Fibroblast of skin of right quadriceps (primary cell): ENCODE measurements at regions not wholly inside any gene's neighbourhood (a gene's known extent, or its start where the extent isn't known, plus 50 kb on each side); places are given as distances from the start of the nearest gene placed in this dataset.
A peak's percentile ranks its signal among the peaks of the same experiment; 100 is the strongest.

Experiments
- DNase-seq: peaks from one replicate; pipeline ENCODE4 v3.0.0-alpha.2; 2013

DNA sequence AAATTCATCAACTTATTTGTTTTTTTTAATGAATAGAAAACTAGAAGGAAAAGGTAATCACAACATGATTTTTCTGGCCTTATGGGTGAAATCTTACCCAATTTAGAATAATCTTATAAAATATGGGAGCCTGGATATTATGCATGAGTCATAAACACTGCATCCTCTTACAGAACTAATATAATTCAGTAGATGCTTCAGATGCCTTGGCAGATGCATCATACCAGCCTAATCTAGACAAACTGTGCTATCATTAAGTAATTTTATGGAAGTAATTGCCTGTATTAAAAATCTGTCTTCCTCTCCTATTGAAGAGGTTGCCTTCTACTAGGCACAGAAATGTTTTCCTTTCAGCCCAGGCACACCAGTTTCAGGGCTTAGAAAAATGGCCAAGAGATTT lies 2384.6 kb upstream of the WWC1 start:
- DNase-seq = peak; percentile 1

DNA sequence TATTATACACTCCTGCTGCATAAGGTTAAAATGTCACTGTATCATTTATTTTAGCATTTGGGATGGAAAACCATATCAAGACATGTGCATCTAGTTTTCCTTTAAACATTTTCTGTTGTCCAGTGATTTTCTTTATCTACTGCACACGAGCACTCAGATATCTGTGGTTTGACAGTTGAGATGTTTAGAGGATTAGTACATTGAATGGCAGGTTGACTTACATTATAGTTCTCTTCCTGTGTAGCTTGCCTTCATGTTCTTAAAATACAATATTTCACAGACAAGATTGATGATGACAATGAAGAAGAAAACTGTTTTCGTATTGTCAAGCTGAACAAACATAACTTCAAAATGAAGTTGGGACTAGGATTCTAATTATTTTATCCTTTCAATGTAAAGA lies 2378.4 kb upstream of the WWC1 start:
- no peak for DNase-seq

DNA sequence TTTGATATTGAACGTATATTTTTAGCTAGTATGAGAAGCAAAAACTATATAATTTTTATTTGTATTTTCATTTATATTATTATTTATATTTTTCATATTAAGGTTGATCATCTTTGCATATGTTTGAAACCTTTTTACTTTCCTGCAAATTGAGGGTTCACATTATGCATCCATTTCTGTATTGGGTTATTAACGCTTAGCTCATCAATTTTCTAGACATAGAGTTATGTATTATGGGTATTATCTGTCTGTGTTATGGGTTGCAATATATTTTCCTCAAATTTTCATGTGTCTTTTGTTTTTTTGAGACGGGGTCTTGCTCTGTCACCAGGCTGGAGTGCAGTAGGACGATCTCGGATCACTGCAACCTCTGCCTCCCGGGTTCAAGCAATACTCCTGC lies 2377.0 kb upstream of the WWC1 start:
- no peak for DNase-seq

DNA sequence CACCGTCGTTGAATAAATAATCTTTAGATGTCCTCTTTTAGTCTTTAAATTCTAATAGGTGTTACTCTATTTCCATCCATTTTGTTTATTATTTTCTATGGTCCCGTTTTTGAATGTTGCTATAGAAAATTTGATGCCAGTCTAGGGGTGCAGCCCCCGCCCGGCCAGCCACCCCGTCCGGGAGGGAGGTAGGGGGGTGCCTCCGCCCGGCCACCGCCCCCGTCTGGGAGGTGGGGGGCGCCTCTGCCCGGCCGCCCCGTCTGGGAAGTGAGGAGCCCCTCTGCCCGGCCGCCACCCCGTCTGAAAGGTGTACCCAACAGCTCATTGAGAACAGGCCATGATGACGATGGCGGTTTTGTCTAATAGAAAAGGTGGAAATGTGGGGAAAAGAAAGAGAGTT lies 2372.2 kb upstream of the WWC1 start:
- DNase-seq = no peak

DNA sequence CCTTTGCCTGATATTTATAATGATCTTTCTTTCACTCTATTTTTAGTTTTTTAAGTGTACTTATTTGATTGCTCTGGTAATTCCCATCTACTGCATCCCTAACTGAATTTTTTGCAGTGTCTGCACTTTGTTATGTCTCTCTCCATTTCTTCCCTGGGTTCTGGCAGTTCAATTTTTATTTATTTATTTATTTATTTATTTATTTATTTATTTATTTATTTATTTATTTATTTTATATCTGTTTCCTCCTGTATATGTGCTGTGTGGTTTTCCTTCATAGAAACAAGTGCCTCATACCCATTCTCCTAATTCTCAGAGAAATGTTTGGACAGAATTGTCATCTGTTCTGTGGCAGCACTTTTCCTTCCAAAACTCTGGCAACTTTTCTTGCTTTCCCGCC lies 2370.8 kb upstream of the WWC1 start:
- DNase-seq = no peak

DNA sequence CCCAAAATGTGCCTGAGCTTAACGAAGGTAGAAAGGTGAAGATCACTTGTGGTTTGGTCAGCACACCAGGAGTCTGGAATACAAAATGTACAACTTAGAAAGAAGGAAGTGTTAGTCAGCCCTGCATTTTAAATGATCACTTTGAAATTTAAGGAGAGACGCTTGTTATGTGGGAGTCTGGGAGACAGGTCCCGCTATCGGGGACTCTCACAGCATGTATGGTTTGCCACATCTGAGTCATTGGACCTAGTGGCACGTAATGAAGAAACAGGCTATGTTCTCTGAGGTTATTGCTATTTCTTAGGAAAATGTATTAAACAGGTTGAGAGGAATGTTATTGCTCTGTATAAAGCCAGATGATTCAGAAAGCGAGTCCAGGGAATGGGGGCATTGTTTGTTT lies 2362.5 kb upstream of the WWC1 start:
- no peak for DNase-seq

DNA sequence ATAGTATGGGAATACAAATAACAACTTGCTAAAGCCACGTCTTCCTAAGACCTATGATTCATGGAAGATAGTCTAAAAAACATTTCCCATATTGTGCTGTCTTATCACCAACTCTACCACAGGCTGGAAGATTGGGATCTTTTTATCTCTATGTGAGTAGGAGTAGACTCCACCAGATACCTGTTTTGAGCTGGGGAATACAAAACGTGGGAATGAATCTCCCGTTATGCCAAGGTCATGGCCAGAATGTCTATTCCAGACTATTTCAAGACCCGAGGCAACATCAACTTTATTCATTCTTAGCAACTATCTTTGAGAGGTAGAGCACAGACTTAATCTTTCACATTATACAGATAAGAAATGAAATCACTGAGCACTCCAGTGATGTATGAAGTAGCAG lies 2350.9 kb upstream of the WWC1 start:
- DNase-seq = no peak

DNA sequence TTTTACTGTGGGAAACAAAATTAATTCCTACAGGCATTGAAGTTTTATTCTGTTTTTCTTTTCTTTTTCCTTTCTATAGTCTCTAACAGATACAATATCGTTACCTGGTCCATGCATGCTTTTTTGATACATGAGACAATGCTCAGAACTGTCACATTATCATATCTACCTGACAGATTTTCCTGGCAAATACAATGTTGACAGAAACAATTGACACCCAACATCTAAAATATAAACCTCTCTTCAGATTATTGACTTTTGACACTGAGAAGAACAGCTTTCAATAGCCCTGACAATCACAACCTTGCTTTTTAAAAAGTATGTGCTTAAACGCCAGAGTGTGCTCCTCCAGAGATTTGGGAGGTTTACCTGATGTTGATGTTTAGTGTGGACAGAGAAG lies 2334.6 kb upstream of the WWC1 start:
- no peak for DNase-seq

DNA sequence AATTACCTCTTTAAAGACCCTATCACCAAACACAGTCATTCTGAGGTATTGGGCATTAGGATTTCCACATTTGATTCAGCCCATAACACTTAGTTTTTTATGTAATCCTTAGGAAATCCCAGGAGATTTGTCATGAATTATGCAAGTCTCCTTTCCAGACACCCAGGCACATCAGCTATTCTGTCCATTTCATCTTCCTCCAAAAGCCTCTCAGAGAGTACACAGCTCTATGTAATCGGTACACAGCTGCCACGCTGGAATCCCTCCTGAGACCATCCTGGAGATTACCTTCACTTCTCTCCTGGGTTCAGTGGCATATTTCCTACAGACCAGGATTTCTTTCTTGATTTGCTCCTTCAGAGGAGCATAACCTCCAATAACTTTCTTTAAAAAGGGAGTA lies 2309.8 kb upstream of the WWC1 start:
- no peak for DNase-seq

DNA sequence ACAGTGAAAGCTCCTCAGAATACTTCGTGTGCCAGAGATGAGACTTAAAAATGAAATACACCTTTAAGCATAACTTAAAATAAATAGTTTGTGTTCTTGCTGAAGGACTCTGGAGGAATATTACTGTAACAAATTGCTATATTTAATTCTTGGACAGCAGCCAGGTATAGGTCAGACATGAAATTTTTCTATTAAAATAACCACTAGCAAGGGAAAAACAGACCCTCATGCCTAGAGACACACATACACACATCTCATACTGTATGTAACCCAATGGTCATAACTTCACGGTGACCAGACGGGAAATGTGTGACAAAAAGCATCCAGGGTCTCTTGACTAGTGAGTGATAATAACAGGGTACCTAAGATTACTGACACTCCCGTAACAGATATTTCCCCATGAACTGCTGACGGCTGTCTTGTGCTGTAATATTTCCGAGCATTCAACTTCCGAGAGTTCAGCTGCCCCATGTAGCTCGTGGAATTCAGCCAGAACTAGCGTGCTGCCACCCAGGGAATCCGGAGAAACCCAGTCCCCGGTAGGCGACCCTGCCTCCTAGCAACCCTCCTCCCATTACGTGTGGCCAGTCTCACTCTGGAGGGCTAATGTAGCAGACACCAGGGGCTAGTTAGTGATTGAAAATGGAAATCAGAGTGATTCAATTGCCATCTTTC lies 2295.1 kb upstream of the WWC1 start:
- no peak for DNase-seq

DNA sequence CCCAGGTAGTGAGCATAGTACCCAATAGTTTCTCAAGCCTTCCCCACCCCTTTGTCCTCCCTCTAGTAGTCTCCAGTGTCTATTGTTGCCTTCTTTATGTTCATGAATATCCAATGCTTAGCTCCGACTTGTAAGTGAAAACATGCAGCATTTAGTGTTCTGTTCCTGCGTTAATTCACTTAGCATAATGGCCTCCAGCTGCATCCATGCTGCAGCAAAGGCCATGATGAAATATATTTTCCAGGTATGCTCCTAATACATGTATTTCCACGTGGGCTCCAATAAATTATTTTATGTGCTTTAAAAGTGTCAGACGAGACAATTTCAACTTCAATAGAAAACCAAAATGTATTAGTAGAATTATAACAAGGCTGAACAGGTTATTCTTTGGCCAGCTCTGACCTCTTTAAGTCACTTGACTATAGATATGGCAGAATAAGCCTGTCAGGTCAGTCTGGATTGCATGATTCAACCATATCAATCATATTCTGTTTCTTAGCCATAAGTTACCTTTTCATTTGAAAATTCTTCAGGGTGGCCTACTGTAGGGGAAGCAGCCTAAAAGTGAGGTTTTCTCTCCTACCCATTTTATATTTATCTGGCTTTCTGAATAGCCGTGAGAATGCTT lies 2291.6 kb upstream of the WWC1 start:
- DNase-seq = no peak

DNA sequence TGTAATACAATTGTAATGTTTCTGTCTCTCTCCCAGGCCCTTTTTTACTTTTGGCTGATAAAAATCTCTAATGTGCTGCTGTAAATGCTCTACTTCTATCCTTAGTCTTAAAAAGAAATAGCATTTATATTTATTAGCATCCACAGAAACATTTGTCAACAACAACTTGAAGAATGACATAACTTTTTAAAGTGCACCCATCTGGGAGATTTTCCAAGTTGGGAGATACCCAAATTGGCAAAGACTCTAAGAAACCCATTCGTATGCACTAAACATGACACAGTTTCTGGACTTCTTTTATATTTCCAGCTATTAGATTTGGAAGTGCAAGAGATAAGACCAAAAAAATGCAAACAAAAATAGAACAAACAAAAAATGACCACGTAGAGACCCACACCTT lies 2287.4 kb upstream of the WWC1 start:
- no peak for DNase-seq

DNA sequence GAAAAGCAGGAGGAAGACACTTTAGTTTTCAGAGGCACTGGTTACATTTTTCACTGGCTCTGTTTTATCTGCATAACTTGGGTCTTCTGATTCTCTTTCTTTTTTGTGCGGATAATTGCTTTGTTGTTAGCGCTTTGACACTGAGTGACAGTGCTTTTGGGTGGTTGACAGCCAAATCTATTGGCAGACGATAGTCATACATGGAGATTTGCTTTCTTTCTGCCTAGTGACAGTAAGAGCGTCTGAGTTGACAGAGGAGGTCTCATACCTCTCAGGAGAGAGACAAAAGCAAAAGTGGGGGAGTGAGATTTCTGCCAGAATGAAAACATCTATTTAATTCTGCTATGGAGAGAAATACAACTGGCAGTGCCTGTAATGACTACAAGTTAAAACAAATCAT lies 2278.0 kb upstream of the WWC1 start:
- no peak for DNase-seq

DNA sequence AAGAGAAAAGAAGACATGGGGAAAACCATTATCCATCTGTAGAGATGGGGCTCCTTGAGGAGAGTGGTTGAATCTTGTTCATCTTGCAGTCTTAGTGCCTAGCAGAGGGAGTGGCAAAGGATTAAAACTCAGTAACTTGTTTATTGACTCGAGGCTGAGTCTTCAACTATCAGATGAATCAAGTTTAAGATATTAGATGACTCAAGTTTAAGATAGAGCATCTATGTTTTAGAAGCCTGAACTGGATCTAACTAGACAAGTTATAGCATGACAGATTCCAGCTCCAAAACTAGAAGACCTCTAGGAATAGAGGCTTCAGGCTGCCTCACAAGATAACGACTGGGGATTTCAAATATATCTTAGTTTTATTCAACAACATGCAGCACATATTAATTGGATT lies 2277.2 kb upstream of the WWC1 start:
- no peak for DNase-seq

DNA sequence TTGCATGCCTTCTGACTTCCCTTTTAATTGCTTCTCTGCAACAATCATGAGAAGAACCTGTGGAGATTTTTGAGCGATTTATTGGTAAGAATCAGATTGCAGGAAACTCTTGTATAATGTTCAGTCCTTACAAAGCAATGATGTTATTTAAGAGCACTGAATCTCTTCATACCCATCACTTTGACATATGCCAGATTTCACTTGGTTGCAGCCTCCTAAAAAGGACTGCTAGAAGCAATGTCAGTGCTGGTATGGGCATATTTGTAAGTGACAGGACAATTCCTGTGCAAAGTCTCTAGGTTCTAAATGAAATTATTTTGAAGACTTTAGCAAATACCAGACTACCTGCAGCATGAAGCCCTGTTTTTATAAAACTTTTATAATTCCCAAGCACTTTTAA lies 2272.7 kb upstream of the WWC1 start:
- DNase-seq = no peak

DNA sequence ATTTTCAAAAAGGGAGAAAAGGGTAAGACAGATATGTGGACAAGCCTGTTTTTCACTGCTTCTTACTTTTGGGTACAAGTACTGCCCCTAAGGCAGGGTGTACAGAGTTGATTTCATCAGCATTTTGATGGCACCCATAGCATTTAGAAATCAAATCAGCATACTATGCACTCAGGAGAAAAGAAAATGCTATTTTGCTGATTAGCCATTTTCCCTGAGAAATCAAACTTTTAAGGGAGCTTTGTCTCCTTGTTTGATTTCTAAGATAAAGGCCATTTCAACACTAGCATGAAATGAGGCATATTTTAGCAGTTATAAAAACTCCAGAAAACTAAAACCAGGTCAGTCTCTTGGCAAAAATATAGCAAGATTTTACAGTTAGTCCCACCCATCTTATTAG lies 2269.4 kb upstream of the WWC1 start:
- DNase-seq = no peak

DNA sequence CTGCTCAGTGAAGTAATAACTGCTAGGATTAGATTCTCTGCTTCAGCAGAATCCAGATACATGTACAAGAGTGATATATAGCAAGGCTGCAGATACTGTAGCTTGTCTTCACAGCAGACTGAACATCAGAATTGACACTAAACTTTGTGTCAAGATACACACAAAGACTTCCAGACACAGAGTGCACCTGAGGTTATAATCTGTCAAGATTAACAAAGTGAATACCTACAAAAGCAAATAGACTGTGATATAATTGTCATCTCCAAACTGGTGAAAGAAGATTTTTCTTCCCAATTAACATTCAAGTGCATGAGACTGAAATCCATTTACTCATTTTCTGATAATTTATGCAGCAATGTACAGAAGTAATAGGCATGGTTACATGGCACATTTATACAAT lies 2266.5 kb upstream of the WWC1 start:
- no peak for DNase-seq

DNA sequence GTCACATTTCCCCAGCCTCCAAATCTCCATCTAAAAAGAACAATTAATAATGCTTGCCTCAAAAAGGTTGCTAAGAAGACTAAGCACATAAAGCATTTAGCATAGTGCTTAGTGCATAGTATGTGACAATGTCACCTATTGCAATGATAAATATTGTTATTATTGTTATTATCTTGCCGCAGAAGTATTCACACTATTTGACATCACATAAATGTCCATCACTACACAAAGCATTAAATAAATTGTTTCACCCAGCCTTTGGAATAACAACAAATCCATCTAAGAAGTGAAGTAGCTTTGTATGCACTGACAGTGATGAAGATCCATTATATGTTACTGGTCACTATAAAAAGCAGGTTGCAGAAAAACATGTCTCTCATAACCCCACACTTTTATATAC lies 2263.9 kb upstream of the WWC1 start:
- DNase-seq = no peak

DNA sequence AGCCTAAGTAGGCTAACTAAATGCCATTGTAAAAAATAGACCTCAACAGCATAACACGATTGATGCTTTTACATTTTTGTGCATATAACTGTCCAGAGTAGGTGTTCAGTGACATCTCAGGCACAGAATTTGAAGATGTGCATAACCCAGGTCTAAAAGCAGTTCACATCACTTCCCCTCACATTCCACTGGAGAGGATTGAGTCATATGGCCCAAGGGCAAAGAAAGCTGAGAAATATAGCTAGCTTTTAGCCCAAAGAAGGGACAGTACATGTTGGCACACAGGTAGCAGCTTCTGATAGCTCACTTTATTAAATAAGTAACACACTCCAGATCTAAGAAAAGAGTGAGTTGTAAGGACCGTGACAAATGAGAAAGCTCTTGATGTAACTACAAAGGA lies 2259.5 kb upstream of the WWC1 start:
- no peak for DNase-seq

DNA sequence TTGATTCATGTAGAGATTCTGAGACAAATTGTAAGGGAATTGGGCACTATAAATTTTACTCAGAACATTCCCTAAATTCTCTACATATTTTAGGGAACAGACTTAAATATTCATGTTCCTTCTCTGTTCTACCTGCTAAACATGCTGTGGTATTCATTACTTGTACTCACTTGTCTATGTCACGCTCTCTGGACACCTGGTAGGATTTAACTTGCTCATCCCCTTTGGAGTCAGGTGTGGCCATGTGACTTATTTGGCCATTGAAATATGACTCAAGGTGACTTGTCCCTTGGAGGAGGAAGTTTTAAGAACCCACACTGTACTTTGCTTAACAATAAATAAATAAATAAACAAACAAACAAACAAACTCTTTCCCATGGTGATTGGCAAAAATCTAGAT lies 2258.8 kb upstream of the WWC1 start:
- no peak for DNase-seq

DNA sequence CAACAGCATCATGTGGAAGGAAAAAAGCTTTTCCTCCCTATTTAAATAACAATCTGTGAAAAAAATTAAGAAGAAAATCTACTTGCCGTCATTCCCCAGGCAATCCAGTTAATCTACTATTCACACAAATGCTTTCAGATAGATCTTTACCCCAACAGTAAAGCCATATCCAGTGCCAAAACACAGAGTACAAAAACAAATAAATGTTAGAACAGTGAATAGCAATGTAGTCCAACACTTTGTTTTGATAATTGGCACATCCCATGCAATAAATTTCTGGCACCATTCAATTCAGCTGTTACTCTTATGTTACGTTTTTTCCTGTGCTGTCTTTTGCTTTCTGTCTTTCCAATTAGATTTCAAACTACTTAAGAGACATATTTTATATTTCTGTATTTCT lies 2245.5 kb upstream of the WWC1 start:
- no peak for DNase-seq

DNA sequence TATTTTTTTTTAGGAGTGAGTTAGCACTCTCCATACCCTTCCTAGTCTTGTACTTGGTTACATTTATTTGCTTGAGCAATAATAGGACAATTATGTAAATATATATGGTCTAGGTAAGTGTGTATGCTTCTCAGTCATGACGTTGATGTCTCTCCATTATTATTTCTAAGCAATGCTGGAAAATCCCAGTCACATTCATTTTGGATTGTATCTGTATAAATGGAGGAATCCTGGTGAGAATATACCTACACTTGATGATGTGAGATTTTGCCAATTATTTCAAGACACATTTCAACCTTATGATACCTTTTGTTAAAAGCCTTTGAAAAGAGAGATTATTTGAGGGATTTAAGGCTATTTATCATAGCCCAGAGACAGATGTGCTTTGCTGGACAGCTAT lies 2244.5 kb upstream of the WWC1 start:
- no peak for DNase-seq

DNA sequence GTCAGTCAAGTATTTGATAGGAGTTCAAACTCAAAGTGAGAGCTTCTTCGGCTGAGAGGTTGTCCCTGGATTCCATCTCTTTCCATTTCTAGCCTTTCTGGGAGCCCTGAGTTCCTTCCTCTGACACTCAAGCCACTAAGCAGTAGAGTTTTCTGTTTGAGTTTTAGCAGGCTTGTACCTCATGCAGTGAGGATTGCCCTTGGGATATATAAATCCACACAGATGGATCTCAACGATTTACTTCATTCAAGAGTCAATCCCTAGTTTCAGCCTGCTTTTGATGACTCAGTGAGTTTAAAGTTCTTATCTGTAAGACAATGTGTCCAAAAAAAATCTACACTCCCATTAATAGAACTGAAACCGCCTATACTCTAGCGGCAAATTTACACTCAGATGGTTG lies 2240.9 kb upstream of the WWC1 start:
- no peak for DNase-seq

DNA sequence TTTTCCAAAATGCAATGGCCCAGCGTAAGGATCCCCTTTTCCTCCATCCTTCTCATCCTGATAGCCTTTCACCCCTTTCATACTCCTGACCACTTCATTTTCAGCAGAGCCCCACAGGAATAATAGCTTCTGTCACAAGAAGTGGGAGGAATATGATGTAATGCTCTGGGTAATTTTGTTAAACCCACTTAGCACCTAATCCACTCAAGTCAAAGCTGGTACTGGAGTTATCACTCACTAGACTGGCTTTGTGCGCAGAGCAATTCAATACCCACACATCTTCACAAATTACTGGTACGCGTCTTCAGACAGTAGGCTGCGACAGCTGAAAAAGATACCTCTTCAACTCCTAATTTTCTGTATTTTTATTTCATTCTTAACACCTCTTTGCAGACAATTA lies 2232.8 kb upstream of the WWC1 start:
- no peak for DNase-seq

DNA sequence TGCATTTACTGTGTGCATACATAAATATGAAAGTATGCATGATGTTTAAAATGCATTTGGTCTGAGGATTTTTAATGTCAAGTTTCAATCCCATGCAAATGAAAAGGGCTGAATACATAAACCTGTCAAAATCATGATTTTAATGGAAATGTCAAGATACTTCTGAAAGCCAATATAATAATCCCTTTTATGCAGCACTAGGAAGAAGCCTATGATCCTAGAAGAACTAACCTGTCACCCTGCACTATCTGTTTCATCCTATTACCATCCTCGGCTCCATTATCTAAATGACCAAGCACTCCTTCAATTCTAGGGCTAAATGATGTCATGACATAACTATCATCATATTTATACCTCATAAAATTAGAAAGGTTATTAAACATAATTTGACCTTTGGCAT lies 2229.4 kb upstream of the WWC1 start:
- DNase-seq = no peak

DNA sequence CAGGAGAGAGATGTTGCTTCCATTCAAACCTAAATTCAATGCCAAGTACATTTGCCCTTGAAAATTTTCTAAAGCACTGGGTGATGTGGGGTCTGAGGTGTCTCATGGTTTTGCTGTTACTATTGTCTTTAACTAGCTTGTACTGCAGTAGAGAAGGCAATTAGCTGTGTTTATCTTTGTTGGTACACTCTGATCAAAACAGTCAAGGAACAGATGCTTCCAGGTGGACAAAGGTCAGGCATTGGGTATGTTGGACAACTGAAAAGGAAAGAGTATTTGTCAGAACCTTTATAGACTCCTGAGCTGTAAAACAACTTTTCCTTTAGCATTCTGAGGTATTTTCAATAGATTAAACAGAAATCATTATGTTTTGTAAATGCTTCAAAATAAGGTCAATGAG lies 2228.7 kb upstream of the WWC1 start:
- no peak for DNase-seq
